ENCODE measurements at regions not wholly inside any gene's neighbourhood (a gene's known extent, or its start where the extent isn't known, plus 50 kb on each side); places are given as distances from the start of the nearest gene placed in this dataset.

GRCh38 chr10:110376021-110376766 is 71.5 kb upstream of the SMNDC1 start:
- no peak for DNase-seq

- no peak for DNase-seq
These were observed 72.0 kb upstream of the SMNDC1 start for GRCh38 chr10:110376767-110377160.

GRCh38 chr10:110378006-110378405 is 73.3 kb upstream of the SMNDC1 start:
- DNase-seq: no peak

- DNase-seq: no peak
These were observed 73.9 kb upstream of the SMNDC1 start for GRCh38 chr10:110378533-110379108.

GRCh38 chr10:110379831-110380230 is 75.1 kb upstream of the SMNDC1 start:
- no peak for DNase-seq

- no peak for DNase-seq
These were observed 75.6 kb upstream of the SMNDC1 start for GRCh38 chr10:110380293-110380692.

GRCh38 chr10:110382695-110383094 is 78.0 kb upstream of the SMNDC1 start:
- no peak for DNase-seq

GRCh38 chr10:110387617-110387982 is 82.9 kb upstream of the SMNDC1 start:
- no peak for DNase-seq

- no peak for DNase-seq
These were observed 83.4 kb upstream of the SMNDC1 start for GRCh38 chr10:110387983-110388686.

- DNase-seq: no peak
These were observed 84.0 kb upstream of the SMNDC1 start for GRCh38 chr10:110388687-110389052.

GRCh38 chr10:110389255-110389654 is 84.5 kb upstream of the SMNDC1 start:
- no peak for DNase-seq

GRCh38 chr10:110391541-110391940 is 86.8 kb upstream of the SMNDC1 start:
- DNase-seq: no peak

- no peak for DNase-seq
These were observed 87.4 kb upstream of the SMNDC1 start for GRCh38 chr10:110392121-110392520.

- DNase-seq: no peak
These were observed 88.4 kb upstream of the SMNDC1 start for GRCh38 chr10:110392868-110393740.

GRCh38 chr10:110393866-110394265 is 89.1 kb upstream of the SMNDC1 start:
- no peak for DNase-seq

GRCh38 chr10:110394296-110394695 is 89.6 kb upstream of the SMNDC1 start:
- no peak for DNase-seq

GRCh38 chr10:110394898-110395297 is 90.2 kb upstream of the SMNDC1 start:
- DNase-seq: no peak

- DNase-seq: no peak
These were observed 90.9 kb upstream of the SMNDC1 start for GRCh38 chr10:110395350-110396283.

GRCh38 chr10:110396284-110396651 is 91.5 kb upstream of the SMNDC1 start:
- no peak for DNase-seq

- no peak for DNase-seq
These were observed 93.1 kb upstream of the SMNDC1 start for GRCh38 chr10:110397856-110398255.

- no peak for DNase-seq
These were observed 93.8 kb upstream of the SMNDC1 start for GRCh38 chr10:110398419-110399105.

Measured in activated T-cell treated with anti-CD3 and anti-CD28 coated beads, Interleukin-2, amount 50 U/mL, for 1 hour (primary cell).